GM23248 (cell line): ENCODE measurements at regions not wholly inside any gene's neighbourhood (a gene's known extent, or its start where the extent isn't known, plus 50 kb on each side); places are given as distances from the start of the nearest gene placed in this dataset.

ENCODE experiments used
- EZH2 ChIP-seq: fragments of 200-600 bp; sonication (generic); IDR thresholded peaks from 2 replicates; pipeline ENCODE4 v1.6.1; 2018; ENCODE audit warnings: antibody characterized with exemption, mild to moderate bottlenecking; ENCODE audit not compliant: insufficient read depth, poor library complexity, severe bottlenecking
- EZH2phosphoT487 ChIP-seq: fragments of 200-600 bp; sonication (generic); IDR thresholded peaks from 2 replicates; pipeline ENCODE4 v1.6.1; 2018; ENCODE audit warnings: antibody characterized with exemption, moderate library complexity, mild to moderate bottlenecking, low read depth; ENCODE audit not compliant: insufficient read depth

GRCh38 chr10:83963446-83963845 lies 175.9 kb upstream of the GHITM start:
- TF ChIP-seq EZH2phosphoT487 (no peak), EZH2 (no peak)
